GM20431 (cell line): ENCODE measurements at regions not wholly inside any gene's neighbourhood (a gene's known extent, or its start where the extent isn't known, plus 50 kb on each side); places are given as distances from the start of the nearest gene placed in this dataset.
"Not testable (repeated sequence)": the region's sequence is repeated elsewhere in the genome, so short reads cannot be mapped to it uniquely, and the experiment has no call there.

Experiments used
- in situ Hi-C: fragments of 300-500 bp; cut with MseI, MboI; formaldehyde crosslinking; loops from one replicate; pipeline ENCODE4 v1.15.0; 2020; ENCODE audit warnings: low sequenced_read_pairs; ENCODE audit not compliant: unreplicated experiment

GRCh38 chr11:98736833-98737232 is 283.9 kb upstream of the CNTN5 start:
- in situ Hi-C loops: no loop called here

- in situ Hi-C loops: no loop called here
These were observed 280.4 kb upstream of the CNTN5 start for GRCh38 chr11:98740321-98740720.

GRCh38 chr11:98763446-98763845 is 257.3 kb upstream of the CNTN5 start:
- in situ Hi-C loops: not testable (repeated sequence)

GRCh38 chr11:98766903-98767302 is 253.8 kb upstream of the CNTN5 start:
- in situ Hi-C loops: no loop called here

- in situ Hi-C loops: not testable (repeated sequence)
These were observed 250.7 kb upstream of the CNTN5 start for GRCh38 chr11:98770046-98770445.

GRCh38 chr11:98771791-98772190 is 249.0 kb upstream of the CNTN5 start:
- in situ Hi-C loops: no loop called here

GRCh38 chr11:98772893-98773292 is 247.9 kb upstream of the CNTN5 start:
- in situ Hi-C loops: no loop called here

- in situ Hi-C loops: no loop called here
These were observed 227.5 kb upstream of the CNTN5 start for GRCh38 chr11:98793276-98793675.

GRCh38 chr11:98798333-98798732 is 222.4 kb upstream of the CNTN5 start:
- in situ Hi-C loops: no loop called here

- in situ Hi-C loops: no loop called here
These were observed 220.1 kb upstream of the CNTN5 start for GRCh38 chr11:98800696-98801095.

GRCh38 chr11:98828986-98829708 is 191.6 kb upstream of the CNTN5 start:
- in situ Hi-C loops: no loop called here

- in situ Hi-C loops: no loop called here
These were observed 190.8 kb upstream of the CNTN5 start for GRCh38 chr11:98829971-98830370.

GRCh38 chr11:98834776-98835175 is 186.0 kb upstream of the CNTN5 start:
- in situ Hi-C loops: no loop called here

GRCh38 chr11:98835335-98835734 is 185.4 kb upstream of the CNTN5 start:
- in situ Hi-C loops: no loop called here

GRCh38 chr11:98836156-98836555 is 184.6 kb upstream of the CNTN5 start:
- in situ Hi-C loops: no loop called here

GRCh38 chr11:98842187-98842586 is 178.6 kb upstream of the CNTN5 start:
- in situ Hi-C loops: no loop called here

GRCh38 chr11:98862169-98862568 is 158.6 kb upstream of the CNTN5 start:
- in situ Hi-C loops: no loop called here

GRCh38 chr11:98871690-98872089 is 149.1 kb upstream of the CNTN5 start:
- in situ Hi-C loops: no loop called here

- in situ Hi-C loops: no loop called here
These were observed 146.7 kb upstream of the CNTN5 start for GRCh38 chr11:98874050-98874449.

- in situ Hi-C loops: no loop called here
These were observed 124.8 kb upstream of the CNTN5 start for GRCh38 chr11:98895936-98896335.

GRCh38 chr11:98940913-98941312 is 79.8 kb upstream of the CNTN5 start:
- in situ Hi-C loops: no loop called here

GRCh38 chr11:98944461-98944860 is 76.3 kb upstream of the CNTN5 start:
- in situ Hi-C loops: no loop called here
